A549 (cell line): ENCODE measurements at regions not wholly inside any gene's neighbourhood (a gene's known extent, or its start where the extent isn't known, plus 50 kb on each side); places are given as distances from the start of the nearest gene placed in this dataset.
A peak's percentile ranks its signal among the peaks of the same experiment; 100 is the strongest.
"Not testable (repeated sequence)": the region's sequence is repeated elsewhere in the genome, so short reads cannot be mapped to it uniquely, and the experiment has no call there.

ENCODE experiments used
- ATAC-seq, 2 experiments: fragments of 200-7000 bp in 1 of 2; fragments of >200 bp in 1 of 2; cut with Nextera tagmentation in 1 of 2; cut with Tn5 transposase in 1 of 2; 3 replicates each; pipeline versions ENCODE4 v1.8.0 to v1.9.1; 2018 to 2020; ENCODE audit warnings: mild to moderate bottlenecking in 1 of 2, moderate library complexity in 1 of 2
- CTCF ChIA-PET: fragments of 300-600 bp; sonication (Branson Sonifier 250); formaldehyde crosslinking; extraction: SDS; loops from one replicate; lab custom pipeline; 2021; ENCODE audit warnings: antibody characterized with exemption, inconsistent platforms; lab: Yijun Ruan, JAX
- POLR2A ChIA-PET: fragments of 350-600 bp; formaldehyde crosslinking; extraction: SDS; loops from one replicate; lab custom pipeline; 2021; ENCODE audit warnings: antibody characterized with exemption, inconsistent platforms; lab: Yijun Ruan, JAX
- DNase-seq, 2 experiments: peaks; one replicate each; pipeline versions ENCODE4 v3.0.0 to v3.0.0-alpha.2; 2011 to 2016; ENCODE audit warnings: low read depth in 1 of 2, low spot score in 1 of 2
- FAIRE-seq: peaks from 2 replicates; lab custom pipeline; 2011; peaks lifted over from hg19 to GRCh38; lab: Jason Lieb, UNC
- H3K27ac ChIP-seq, 2 experiments: fragments of >200 bp; sonication (Bioruptor Twin); formaldehyde crosslinking; 3 replicates each; pipeline ENCODE4 v1.5.1; 2016 to 2017
- H3K4me1 ChIP-seq: fragments of >200 bp; sonication (Bioruptor Twin); formaldehyde crosslinking; 3 replicates; pipeline ENCODE4 v1.6.1; 2016
- H3K4me2 ChIP-seq: fragments of >200 bp; sonication (Bioruptor Twin); formaldehyde crosslinking; 3 replicates; pipeline ENCODE4 v1.6.1; 2016
- H3K4me3 ChIP-seq: fragments of >200 bp; sonication (Bioruptor Twin); formaldehyde crosslinking; 3 replicates; pipeline ENCODE4 v1.5.1; 2016
- H3K9me3 ChIP-seq: fragments of >200 bp; sonication (Bioruptor Twin); formaldehyde crosslinking; 3 replicates; pipeline ENCODE4 v1.6.1; 2016
- BHLHE40 ChIP-seq: IDR thresholded peaks from 2 replicates; pipeline ENCODE4 v1.6.1; 2012; ENCODE audit warnings: low read depth, low read length, inconsistent platforms
- CHD2 ChIP-seq: fragments of 150-350 bp; IDR thresholded peaks from 2 replicates; pipeline ENCODE4 v1.6.1; 2014; ENCODE audit warnings: low read length; ENCODE audit not compliant: partially characterized antibody
- CHD4 ChIP-seq: fragments of 200-600 bp; sonication (generic); IDR thresholded peaks from 2 replicates; pipeline ENCODE4 v1.6.1; 2016; ENCODE audit warnings: antibody characterized with exemption, mild to moderate bottlenecking, borderline replicate concordance
- EHMT2 ChIP-seq: fragments of 200-600 bp; sonication (generic); IDR thresholded peaks from 2 replicates; pipeline ENCODE4 v1.6.1; 2016; ENCODE audit warnings: antibody characterized with exemption, low read depth, mild to moderate bottlenecking, moderate library complexity
- ESRRA ChIP-seq: fragments of 150-350 bp; IDR thresholded peaks from 2 replicates; pipeline ENCODE4 v1.6.1; 2014; ENCODE audit warnings: mild to moderate bottlenecking, low read length, borderline replicate concordance
- FOSL2 ChIP-seq, 2 experiments: fragments of 450-650 bp in 1 of 2; fragments of >200 bp in 1 of 2; sonication (Bioruptor Twin) in 1 of 2; formaldehyde crosslinking; IDR thresholded peaks; 2 replicates each; pipeline versions ENCODE4 v1.5.0 to v1.6.1; 2016 to 2020; ENCODE audit warnings: mild to moderate bottlenecking in 1 of 2, moderate library complexity in 1 of 2
- GATA3 ChIP-seq: IDR thresholded peaks from 2 replicates; pipeline ENCODE4 v1.6.1; 2012; ENCODE audit warnings: borderline replicate concordance
- HDAC2 ChIP-seq: fragments of 200-600 bp; sonication (generic); IDR thresholded peaks from 2 replicates; pipeline ENCODE4 v1.6.1; 2016
- HEYL ChIP-seq: fragments of 250-450 bp; sonication (Bioruptor Pico); IDR thresholded peaks from 2 replicates; pipeline ENCODE4 v1.8.0; 2021; ENCODE audit warnings: mild to moderate bottlenecking, moderate library complexity
- HOXB13 ChIP-seq: fragments of 250-450 bp; sonication (Bioruptor Pico); IDR thresholded peaks from 2 replicates; pipeline ENCODE4 v1.5.0; 2020; ENCODE audit warnings: low read depth, mild to moderate bottlenecking, moderate library complexity
- JUN ChIP-seq, 2 experiments: fragments of >200 bp; sonication (Bioruptor Twin); formaldehyde crosslinking; IDR thresholded peaks; 2 replicates in 1 of 2; 3 replicates in 1 of 2; pipeline ENCODE4 v1.6.1; 2016 to 2017
- KDM1A ChIP-seq: fragments of 200-600 bp; sonication (generic); IDR thresholded peaks from 2 replicates; pipeline ENCODE4 v1.6.1; 2016; ENCODE audit warnings: low read depth, mild to moderate bottlenecking
- KDM5A ChIP-seq: fragments of 200-600 bp; sonication (generic); IDR thresholded peaks from 2 replicates; pipeline ENCODE4 v1.6.1; 2016; ENCODE audit warnings: antibody characterized with exemption, mild to moderate bottlenecking
- MAFK ChIP-seq: fragments of 450-650 bp; IDR thresholded peaks from 2 replicates; pipeline ENCODE4 v1.6.1; 2014; ENCODE audit not compliant: partially characterized antibody
- MAZ ChIP-seq: fragments of 150-350 bp; IDR thresholded peaks from 2 replicates; pipeline ENCODE4 v1.6.1; 2014; ENCODE audit warnings: antibody characterized with exemption, low read depth, low read length, borderline replicate concordance
- NR3C1 ChIP-seq: fragments of >200 bp; sonication (Bioruptor Twin); formaldehyde crosslinking; IDR thresholded peaks from 3 replicates; pipeline ENCODE4 v1.6.1; 2017
- PHF8 ChIP-seq: fragments of 200-600 bp; sonication (generic); IDR thresholded peaks from 2 replicates; pipeline ENCODE4 v1.6.1; 2016; ENCODE audit warnings: low read depth, mild to moderate bottlenecking, antibody characterized with exemption, moderate library complexity, borderline replicate concordance
- POLR2A ChIP-seq: IDR thresholded peaks from 2 replicates; pipeline ENCODE4 v1.6.1; 2012; ENCODE audit warnings: mild to moderate bottlenecking, low read length
- POLR2AphosphoS2 ChIP-seq: conservative IDR thresholded peaks from 2 replicates; pipeline ENCODE4 v1.6.1; 2012; ENCODE audit warnings: low read length, improper control_type of control experiment, inconsistent platforms
- RARB ChIP-seq: fragments of 250-450 bp; sonication (Bioruptor Pico); IDR thresholded peaks from 2 replicates; pipeline ENCODE4 v1.8.0; 2021; ENCODE audit warnings: mild to moderate bottlenecking, moderate library complexity
- SREBF2 ChIP-seq: fragments of 450-650 bp; IDR thresholded peaks from 2 replicates; pipeline ENCODE4 v1.6.1; 2014; ENCODE audit warnings: mild to moderate bottlenecking, moderate library complexity
- TFCP2L1 ChIP-seq: fragments of 250-450 bp; sonication (Bioruptor Pico); IDR thresholded peaks from 2 replicates; pipeline ENCODE4 v1.5.0; 2021; ENCODE audit warnings: mild to moderate bottlenecking
- ZFP36 ChIP-seq: fragments of 450-650 bp; IDR thresholded peaks from 2 replicates; pipeline ENCODE4 v1.6.1; 2014; ENCODE audit warnings: borderline replicate concordance; ENCODE audit not compliant: partially characterized antibody
- ZNF302 ChIP-seq: fragments of 250-450 bp; sonication (Bioruptor Pico); IDR thresholded peaks from 2 replicates; pipeline ENCODE4 v1.9.0; 2021; ENCODE audit warnings: inconsistent platforms, mild to moderate bottlenecking, moderate library complexity
- ZSCAN20 ChIP-seq: fragments of 250-450 bp; sonication (Bioruptor Pico); IDR thresholded peaks from 2 replicates; pipeline ENCODE4 v1.8.0; 2022; ENCODE audit warnings: mild to moderate bottlenecking, moderate library complexity
- WGBS: methylation state at CpG from one replicate; pipeline ENCODE4 v1.1.6; 2017; ENCODE audit errors: missing lambda C conversion rate; 5-methylcytosine and 5-hydroxymethylcytosine counted together
- TF ChIP-seq, protein P1 (sequence below): fragments of 200-600 bp; sonication (generic); IDR thresholded peaks from 2 replicates; pipeline ENCODE4 v1.6.1; 2016; ENCODE audit warnings: antibody characterized with exemption, mild to moderate bottlenecking, moderate library complexity
- TF ChIP-seq, protein P2 (sequence below): fragments of 150-350 bp; IDR thresholded peaks from 2 replicates; pipeline ENCODE4 v1.6.1; 2014; ENCODE audit warnings: low read depth, mild to moderate bottlenecking, low read length
- TF ChIP-seq, protein P3 (sequence below): fragments of >200 bp; sonication (Bioruptor Twin); formaldehyde crosslinking; IDR thresholded peaks from 3 replicates; pipeline ENCODE4 v1.5.1; 2016

GRCh38 chr13:27350825-27351224 is 73.6 kb upstream of the GTF3A start:
- H3K9me3 ChIP-seq, FAIRE-seq, DNase-seq, H3K4me2 ChIP-seq, H3K4me3 ChIP-seq, H3K4me1 ChIP-seq, H3K27ac ChIP-seq, POLR2A ChIA-PET, ATAC-seq: not testable (repeated sequence)
- WGBS, result 52% methylated on average over 6 of the region's 6 CpGs
- TF ChIP-seq MAFK, result peak; percentile 10
- CTCF ChIA-PET, result interaction anchor here (1.8 to 8.0 kb wide), 3 partner anchors 11 to 365 kb away, joined by 9 to 95 read pairs (median 33); no protein-coding TSS in a partner anchor

- Histone ChIP-seq H3K27ac (peak overlapping the region in 1 of 2 experiments; percentile 57; a peak in 1 of 6 replicates), H3K4me3 (no peak overlapping the region), H3K4me1 (no peaks in the 10 kb centered on the region), H3K4me2 (peak overlapping the region; percentile 31; the same call in 1 of the 3 replicates), H3K9me3 (no peaks in the 10 kb centered on the region)
- ATAC-seq (no peak), DNase-seq (no peak), FAIRE-seq (no peak)
- ChIA-PET POLR2A (no interaction called here), CTCF (interaction anchor here (0.9 to 8.0 kb wide), 7 partner anchors 9 to 407 kb away, joined by 3 to 95 read pairs (median 4); no protein-coding TSS in a partner anchor)
- TF ChIP-seq TFCP2L1, result no peak
- no peak for TF ChIP-seq KDM5A
- no peak for TF ChIP-seq KDM1A
- no peak for TF ChIP-seq SREBF2
- TF ChIP-seq CHD2, result no peak
- TF ChIP-seq HDAC2, result no peak
- TF ChIP-seq, protein P1, sequence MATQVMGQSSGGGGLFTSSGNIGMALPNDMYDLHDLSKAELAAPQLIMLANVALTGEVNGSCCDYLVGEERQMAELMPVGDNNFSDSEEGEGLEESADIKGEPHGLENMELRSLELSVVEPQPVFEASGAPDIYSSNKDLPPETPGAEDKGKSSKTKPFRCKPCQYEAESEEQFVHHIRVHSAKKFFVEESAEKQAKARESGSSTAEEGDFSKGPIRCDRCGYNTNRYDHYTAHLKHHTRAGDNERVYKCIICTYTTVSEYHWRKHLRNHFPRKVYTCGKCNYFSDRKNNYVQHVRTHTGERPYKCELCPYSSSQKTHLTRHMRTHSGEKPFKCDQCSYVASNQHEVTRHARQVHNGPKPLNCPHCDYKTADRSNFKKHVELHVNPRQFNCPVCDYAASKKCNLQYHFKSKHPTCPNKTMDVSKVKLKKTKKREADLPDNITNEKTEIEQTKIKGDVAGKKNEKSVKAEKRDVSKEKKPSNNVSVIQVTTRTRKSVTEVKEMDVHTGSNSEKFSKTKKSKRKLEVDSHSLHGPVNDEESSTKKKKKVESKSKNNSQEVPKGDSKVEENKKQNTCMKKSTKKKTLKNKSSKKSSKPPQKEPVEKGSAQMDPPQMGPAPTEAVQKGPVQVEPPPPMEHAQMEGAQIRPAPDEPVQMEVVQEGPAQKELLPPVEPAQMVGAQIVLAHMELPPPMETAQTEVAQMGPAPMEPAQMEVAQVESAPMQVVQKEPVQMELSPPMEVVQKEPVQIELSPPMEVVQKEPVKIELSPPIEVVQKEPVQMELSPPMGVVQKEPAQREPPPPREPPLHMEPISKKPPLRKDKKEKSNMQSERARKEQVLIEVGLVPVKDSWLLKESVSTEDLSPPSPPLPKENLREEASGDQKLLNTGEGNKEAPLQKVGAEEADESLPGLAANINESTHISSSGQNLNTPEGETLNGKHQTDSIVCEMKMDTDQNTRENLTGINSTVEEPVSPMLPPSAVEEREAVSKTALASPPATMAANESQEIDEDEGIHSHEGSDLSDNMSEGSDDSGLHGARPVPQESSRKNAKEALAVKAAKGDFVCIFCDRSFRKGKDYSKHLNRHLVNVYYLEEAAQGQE, result no peak
- no peak for TF ChIP-seq EHMT2
- no peak for TF ChIP-seq POLR2A
- TF ChIP-seq, protein P2, sequence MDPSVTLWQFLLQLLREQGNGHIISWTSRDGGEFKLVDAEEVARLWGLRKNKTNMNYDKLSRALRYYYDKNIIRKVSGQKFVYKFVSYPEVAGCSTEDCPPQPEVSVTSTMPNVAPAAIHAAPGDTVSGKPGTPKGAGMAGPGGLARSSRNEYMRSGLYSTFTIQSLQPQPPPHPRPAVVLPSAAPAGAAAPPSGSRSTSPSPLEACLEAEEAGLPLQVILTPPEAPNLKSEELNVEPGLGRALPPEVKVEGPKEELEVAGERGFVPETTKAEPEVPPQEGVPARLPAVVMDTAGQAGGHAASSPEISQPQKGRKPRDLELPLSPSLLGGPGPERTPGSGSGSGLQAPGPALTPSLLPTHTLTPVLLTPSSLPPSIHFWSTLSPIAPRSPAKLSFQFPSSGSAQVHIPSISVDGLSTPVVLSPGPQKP, result no peak
- TF ChIP-seq RARB (CRISPR knock-in tag), result no peak
- TF ChIP-seq GATA3, result no peak
- no peak for TF ChIP-seq ZFP36
- TF ChIP-seq POLR2AphosphoS2, result no peak
- no peak for TF ChIP-seq CHD4
- no peak for TF ChIP-seq NR3C1
- TF ChIP-seq HEYL (CRISPR knock-in tag), result no peak
- no peak for TF ChIP-seq MAZ
- TF ChIP-seq ESRRA, result no peak
- no peak for TF ChIP-seq FOSL2 (IDR thresholded peaks at IDR 0.05)
- TF ChIP-seq FOSL2 (CRISPR knock-in tag; IDR thresholded peaks at IDR 0.05), result no peak
- WGBS, result 71% methylated on average over 10 of the region's 11 CpGs
Measured at GRCh38 chr13:27352698-27353097, 71.7 kb upstream of the GTF3A start.

DNA sequence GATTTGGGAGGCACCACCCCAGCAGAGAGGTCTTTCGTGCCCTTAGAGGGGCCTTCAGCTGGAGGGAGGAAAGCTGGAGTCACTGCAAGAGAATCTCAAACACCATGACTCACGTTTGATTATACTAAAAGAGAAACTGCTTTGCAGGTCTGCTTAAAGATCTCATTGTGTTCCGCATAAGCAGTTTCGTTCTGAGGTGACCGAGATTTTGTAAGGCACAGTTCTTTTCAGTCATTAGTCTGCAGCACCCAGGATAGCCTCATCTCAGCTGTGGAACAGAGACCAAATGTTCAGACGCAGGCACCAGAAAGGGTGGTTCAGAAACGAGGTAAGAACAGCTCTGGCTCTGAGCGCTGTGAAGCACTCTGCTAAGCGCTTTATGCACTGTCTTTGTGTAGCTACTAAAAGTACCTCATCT is 71.2 kb upstream of the GTF3A start:
- FAIRE-seq, result no peak
- H3K4me2 ChIP-seq, result peak overlapping the region; percentile 31; the same call in 2 of the 3 replicates

More for the DNA sequence above, 71.2 kb upstream of the GTF3A start:
- CTCF ChIA-PET, result interaction anchor here (0.8 to 8.0 kb wide), 7 partner anchors 8 to 408 kb away, joined by 3 to 95 read pairs (median 4); no protein-coding TSS in a partner anchor
- POLR2A ChIA-PET, result no interaction called here
- TF ChIP-seq BHLHE40 (no peak), ZNF302 (no peak), PHF8 (no peak), ZSCAN20 (no peak), HOXB13 (CRISPR knock-in tag) (no peak), JUN (IDR thresholded peaks at IDR 0.05) (no peak)
- TF ChIP-seq, protein P3, sequence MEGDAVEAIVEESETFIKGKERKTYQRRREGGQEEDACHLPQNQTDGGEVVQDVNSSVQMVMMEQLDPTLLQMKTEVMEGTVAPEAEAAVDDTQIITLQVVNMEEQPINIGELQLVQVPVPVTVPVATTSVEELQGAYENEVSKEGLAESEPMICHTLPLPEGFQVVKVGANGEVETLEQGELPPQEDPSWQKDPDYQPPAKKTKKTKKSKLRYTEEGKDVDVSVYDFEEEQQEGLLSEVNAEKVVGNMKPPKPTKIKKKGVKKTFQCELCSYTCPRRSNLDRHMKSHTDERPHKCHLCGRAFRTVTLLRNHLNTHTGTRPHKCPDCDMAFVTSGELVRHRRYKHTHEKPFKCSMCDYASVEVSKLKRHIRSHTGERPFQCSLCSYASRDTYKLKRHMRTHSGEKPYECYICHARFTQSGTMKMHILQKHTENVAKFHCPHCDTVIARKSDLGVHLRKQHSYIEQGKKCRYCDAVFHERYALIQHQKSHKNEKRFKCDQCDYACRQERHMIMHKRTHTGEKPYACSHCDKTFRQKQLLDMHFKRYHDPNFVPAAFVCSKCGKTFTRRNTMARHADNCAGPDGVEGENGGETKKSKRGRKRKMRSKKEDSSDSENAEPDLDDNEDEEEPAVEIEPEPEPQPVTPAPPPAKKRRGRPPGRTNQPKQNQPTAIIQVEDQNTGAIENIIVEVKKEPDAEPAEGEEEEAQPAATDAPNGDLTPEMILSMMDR, result no peak
- TF ChIP-seq, all 56 proteins: peak for 0
- no peak for DNase-seq
- H3K4me3 ChIP-seq, result no peak overlapping the region
- H3K9me3 ChIP-seq, result no peaks in the 10 kb centered on the region
- ATAC-seq, result peak; percentile 30 to 36; a peak in 4 of 6 replicates
- no peaks in the 10 kb centered on the region for H3K4me1 ChIP-seq
- 52% methylated on average over 9 of the region's 9 CpGs for WGBS
- H3K27ac ChIP-seq, result peak overlapping the region in 1 of 2 experiments; percentile 57; a peak in 2 of 6 replicates
